Caki2 (cell line): ENCODE measurements at regions not wholly inside any gene's neighbourhood (a gene's known extent, or its start where the extent isn't known, plus 50 kb on each side); places are given as distances from the start of the nearest gene placed in this dataset.

Experiments
- DNase-seq: peaks from one replicate; pipeline ENCODE4 v3.0.0-alpha.2; 2015; ENCODE audit warnings: low read depth
- in situ Hi-C: cut with HindIII; loops from 2 replicates; pipeline ENCODE4 v1.10.0; 2016; ENCODE audit warnings: low sequenced_read_pairs, low pct_unique_long_range_greater_than_20kb, mixed read lengths

GRCh38 chr22:44600207-44600785, 101.7 kb upstream of the PRR5 start:
- in situ Hi-C loops, result no loop called here
- DNase-seq, result no peak

GRCh38 chr22:44599500-44600140, 101.6 kb upstream of the RTL6 start:
- in situ Hi-C loops, result no loop called here
- no peak for DNase-seq

GRCh38 chr22:44599084-44599483, 101.1 kb upstream of the RTL6 start:
- DNase-seq, result no peak
- in situ Hi-C loops, result no loop called here

GRCh38 chr22:44597616-44598015, 99.6 kb upstream of the RTL6 start:
- in situ Hi-C loops, result no loop called here

DNA sequence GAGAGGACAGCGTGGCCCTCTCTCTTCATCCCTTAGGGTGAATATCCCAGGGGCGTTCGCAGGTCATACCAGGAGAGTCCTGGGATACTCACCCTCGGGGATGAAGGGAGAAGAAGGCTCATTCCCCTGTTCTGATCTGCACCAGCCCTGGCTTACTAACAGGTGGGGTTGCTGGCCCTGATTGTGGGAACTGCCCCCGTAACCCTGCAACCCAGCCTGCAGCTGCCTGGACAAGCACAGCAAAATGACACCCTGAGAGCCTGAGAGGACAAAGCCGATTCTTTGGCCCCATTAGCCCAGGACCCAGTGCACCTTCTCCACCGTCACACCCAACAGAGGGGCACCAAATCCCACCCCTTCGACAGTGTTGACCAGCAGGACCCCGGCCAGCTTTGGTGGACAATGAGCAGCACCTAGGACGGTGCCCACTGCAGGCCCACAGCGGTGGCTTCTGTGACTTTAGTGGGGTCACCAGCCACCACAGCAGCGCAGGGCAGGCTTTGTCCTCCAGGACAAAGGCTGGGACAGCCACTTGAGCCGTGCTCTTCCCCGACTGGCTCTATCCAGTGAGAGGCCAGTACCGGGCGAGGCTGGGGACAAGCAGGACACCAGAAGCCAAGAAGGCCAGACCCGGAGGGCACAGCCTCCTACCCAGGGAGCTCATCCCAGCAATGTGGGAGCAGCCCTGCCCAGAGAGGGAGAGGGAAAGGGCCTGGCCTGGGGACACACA, 98.5 kb upstream of the RTL6 start:
- no peak for DNase-seq
- in situ Hi-C loops, result no loop called here

More at GRCh38 chr22:44597616-44598015, 99.6 kb upstream of the RTL6 start:
- DNase-seq, result no peak

DNA sequence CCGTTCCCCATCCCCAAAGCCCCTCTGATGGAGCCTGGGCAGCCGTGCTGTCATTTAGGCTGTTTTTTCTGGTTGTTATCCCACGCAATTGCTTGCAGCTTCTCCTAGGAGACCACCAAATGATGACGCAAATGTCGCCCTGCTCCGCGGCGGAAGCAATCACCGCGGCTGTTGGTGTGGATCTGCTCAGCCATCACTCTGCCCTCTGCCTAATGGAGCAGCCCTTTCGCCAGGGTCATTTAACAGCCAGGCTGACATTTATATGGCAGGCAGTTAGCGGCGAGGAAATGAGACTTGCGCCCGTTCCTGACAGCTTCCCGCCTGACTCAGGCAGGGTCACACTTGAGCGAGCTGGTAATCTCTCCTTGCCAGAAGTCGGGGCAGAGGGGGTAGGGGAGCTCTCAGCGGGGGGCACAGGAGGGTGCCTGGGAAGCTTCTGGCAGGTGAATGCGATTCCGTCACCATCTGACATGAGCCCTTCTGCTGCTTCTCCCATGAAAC, 97.9 kb upstream of the RTL6 start:
- in situ Hi-C loops, result no loop called here
- no peak for DNase-seq

- in situ Hi-C loops, result no loop called here
- no peak for DNase-seq
Measured at GRCh38 chr22:44594951-44595350, 96.9 kb upstream of the RTL6 start.

GRCh38 chr22:44592824-44593148, 94.8 kb upstream of the RTL6 start:
- in situ Hi-C loops, result no loop called here
- DNase-seq, result no peak

DNA sequence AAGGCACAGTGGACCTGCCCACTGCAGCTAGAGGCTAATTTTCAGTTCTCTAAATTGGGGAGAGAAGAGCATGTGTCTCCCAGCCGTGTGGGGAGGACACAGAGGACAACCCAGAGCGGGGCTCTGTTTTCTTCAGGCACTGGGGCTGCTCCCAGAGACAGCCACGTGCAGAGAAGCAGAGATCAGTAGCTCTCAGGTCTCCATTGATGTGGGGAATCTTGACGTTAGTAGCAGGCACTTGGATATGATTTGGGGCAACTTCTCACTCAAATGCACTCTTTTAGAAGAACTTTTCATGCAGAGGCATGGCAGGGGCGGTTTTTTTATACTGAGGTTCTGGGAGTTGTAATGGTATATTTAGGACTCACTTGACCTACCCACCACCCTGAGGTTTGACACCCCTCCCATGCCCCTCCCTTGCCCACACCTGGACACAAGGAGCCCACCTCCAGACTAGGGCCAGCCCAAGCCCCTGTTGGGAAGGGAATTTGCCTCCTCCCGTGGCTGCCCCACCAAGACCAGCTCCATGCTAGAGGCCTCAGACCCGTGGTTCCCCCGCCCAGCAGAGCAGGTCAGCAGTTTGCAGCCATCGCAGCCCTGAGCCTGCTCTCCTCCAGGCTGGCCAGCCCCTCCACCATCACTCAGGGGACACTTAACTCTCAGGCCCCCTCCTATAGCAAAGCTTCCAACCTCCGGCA, 94.2 kb upstream of the RTL6 start:
- in situ Hi-C loops, result no loop called here
- DNase-seq, result no peak

DNA sequence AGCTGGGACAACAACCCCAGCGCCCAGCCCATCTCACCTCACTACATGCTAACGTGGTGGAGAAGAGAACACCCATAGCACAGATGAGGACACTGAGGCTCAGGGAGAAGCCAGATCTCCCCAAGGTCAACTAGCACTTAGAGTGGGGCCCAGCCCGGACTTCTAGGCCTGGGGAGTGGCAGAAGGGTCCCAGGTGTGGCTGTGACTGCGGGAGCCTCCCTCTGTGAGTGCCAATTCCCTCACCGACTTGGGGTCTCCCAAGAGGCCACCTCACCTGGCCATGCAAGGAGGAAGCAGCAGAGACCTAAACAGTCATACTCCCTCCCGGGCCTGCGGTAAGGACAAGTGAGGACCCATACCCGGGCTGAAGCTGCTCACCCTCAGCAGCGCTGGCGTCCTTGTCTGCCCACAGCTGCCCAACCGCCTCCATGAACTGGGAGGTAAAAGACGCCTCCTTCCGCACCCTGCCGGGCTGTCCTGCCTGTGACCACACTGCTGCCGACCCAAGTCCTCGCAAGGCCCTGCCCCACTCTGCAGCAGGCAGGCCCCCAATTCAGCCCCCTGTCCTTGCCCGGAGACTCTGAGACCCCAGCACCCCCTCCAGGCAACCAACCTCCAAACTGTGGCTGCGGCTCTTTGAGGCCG, 93.2 kb upstream of the RTL6 start:
- in situ Hi-C loops, result no loop called here
- DNase-seq, result no peak

DNA sequence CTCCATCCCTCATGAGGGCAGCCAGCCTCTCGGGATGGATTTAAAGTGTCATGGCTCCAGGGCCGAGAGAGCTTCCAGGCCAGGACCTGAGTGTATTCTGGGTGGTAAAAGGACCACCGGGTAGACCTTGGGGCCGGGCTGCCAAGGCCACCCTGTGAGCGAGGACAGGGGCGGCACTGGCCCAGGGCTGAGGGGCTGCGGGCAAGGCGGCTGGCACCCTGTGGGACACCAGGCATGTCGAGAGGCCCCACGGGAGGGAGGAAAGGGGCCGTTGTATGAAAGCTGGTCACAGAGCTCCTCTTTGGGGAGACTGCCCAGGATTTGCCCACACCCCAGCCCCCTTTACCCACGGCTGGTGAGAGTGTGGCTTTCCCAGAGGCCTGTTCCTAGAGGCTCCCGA, 92.3 kb upstream of the RTL6 start:
- in situ Hi-C loops, result no loop called here

DNA sequence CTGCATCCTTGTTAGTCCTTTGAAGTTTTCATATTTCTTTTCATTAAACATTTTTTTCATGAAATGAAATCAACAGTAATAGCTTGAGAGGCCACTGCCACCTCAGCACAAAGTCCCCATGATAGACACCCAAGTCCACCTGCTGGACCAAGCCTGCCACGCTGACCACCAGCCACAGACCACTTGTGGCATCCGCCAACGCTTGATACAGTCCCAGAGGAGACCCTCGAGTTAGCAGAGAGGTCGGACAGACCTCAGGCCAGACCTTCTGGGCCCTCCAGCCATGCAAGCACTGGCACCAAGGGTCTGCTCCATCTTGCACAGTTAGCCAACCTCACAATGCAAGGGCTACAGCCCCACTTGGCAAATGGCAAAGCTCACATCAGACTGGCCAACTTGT, 91.8 kb upstream of the RTL6 start:
- in situ Hi-C loops, result no loop called here
- no peak for DNase-seq

More for the DNA sequence above, 92.3 kb upstream of the RTL6 start:
- DNase-seq, result no peak

DNA sequence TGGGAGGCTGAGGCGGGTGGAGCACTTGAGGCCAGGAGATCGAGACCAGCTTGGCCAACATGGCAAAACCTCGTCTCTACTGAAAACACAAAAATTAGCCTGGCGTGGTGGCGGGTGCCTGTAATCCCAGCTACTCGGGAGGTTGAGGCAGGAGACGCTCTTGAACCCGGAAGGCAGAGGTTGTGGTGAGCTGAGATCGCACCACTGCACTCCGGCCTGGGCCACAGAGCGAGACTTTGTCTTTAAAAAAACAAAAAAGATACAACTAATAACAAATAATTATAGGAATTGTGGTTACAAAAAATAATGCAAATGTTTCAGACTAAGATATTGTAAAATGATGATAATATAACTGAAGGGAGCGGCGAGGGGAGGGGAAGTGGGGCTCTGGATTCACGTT, 90.3 kb upstream of the RTL6 start:
- no peak for DNase-seq
- in situ Hi-C loops, result no loop called here

- no peak for DNase-seq
- in situ Hi-C loops, result no loop called here
Measured at GRCh38 chr22:44587737-44588310, 89.8 kb upstream of the RTL6 start.

DNA sequence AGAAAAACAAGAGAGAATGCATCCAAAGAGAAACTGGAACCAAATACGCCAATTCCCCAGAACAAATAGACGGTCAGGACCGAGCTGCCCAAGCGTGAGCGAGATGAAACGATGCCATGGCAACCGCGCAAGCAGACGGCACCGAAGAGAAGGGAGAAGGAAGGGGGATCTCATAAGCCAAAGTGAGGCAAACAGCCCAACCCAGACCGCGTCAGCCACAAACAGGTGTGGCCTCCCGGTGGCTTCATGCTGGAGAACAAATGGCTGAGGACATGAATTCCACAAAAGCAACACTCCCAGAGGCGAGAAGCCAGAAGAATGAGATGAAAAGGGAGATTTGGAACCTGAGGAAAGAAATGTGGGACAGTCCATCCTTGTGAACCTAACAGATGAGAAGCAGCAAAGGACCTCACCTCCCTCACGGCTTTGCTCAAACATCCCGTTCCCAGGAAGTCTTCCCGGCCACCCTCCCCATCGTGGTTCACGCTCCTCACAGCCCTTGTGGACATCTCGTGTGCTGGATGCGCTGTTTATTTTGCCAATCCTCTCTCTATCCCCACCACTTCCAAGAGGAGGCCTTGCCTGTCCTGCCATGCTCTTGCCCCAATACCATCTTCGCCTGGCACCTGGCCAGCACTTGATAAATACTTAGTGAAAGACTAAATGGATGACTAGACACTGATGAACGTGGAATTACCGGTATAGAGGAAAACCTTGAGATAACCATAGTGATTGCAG, 89.1 kb upstream of the RTL6 start:
- in situ Hi-C loops, result no loop called here
- peak; percentile 62 for DNase-seq

GRCh38 chr22:44586351-44586990, 88.4 kb upstream of the RTL6 start:
- no peak for DNase-seq
- in situ Hi-C loops, result no loop called here

- DNase-seq, result no peak
- in situ Hi-C loops, result no loop called here
Measured at GRCh38 chr22:44585559-44586350, 87.7 kb upstream of the RTL6 start.
